ENCODE measurements at regions not wholly inside any gene's neighbourhood (a gene's known extent, or its start where the extent isn't known, plus 50 kb on each side); places are given as distances from the start of the nearest gene placed in this dataset.

DNA sequence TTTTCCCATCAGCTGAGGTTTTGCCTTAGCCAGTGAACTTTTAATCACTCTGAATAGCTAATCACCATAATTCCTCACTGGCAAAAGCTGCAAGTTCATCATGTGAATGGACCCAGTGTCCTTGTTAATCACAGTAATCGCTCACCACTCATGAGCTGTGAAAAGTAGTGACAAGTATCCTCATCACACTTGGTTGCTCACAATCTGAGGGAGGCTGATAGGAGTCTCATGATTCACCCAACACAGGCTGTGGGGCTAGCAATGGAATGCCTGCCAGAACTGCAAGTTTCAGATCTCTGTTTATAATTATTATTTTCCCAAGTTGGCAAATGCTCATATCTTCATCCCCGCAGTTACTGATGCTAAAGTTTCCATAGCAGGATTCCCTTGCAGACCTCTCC, 467.2 kb downstream of the KIF4B start:
- TF ChIP-seq GATA3 (IDR thresholded peaks at IDR 0.05; ENCODE audit: low read depth, low read length), result no peak
- TF ChIP-seq GATA2 (IDR thresholded peaks at IDR 0.05; ENCODE audit: low read depth, low read length), result no peak

Measured in SH-SY5Y (cell line).